OCI-LY7 (cell line): ENCODE measurements at regions not wholly inside any gene's neighbourhood (a gene's known extent, or its start where the extent isn't known, plus 50 kb on each side); places are given as distances from the start of the nearest gene placed in this dataset.
A peak's percentile ranks its signal among the peaks of the same experiment; 100 is the strongest.

Source experiments
- BruUV-seq: library from RNA; stranded (reverse); fragments of 400-500 nt; replicated peaks from 2 replicates; lab custom pipeline; 2021; lab: Mats Ljungman, UMichigan
- CTCF ChIA-PET: fragments of 300-600 bp; sonication (Branson Sonifier 250); formaldehyde crosslinking; loops from one replicate; lab custom pipeline; 2022; ENCODE audit warnings: antibody characterized with exemption; ENCODE audit not compliant: unreplicated experiment; lab: Charles Lee
- POLR2A ChIA-PET: fragments of 300-600 bp; sonication (Branson Sonifier 250); formaldehyde crosslinking; loops from one replicate; lab custom pipeline; 2022; ENCODE audit warnings: antibody characterized with exemption; lab: Charles Lee
- DNase-seq: peaks from one replicate; pipeline ENCODE4 v3.0.0-alpha.2; 2015; ENCODE audit warnings: low spot score
- H2AFZ ChIP-seq: fragments of 200-600 bp; sonication (generic), shearing (Covaris generic); 2 replicates; pipeline ENCODE4 v1.6.1; 2014; ENCODE audit warnings: mild to moderate bottlenecking, antibody characterized with exemption, low read length, moderate library complexity
- H3K27ac ChIP-seq: fragments of 200-600 bp; sonication (generic); 2 replicates; pipeline ENCODE4 v1.5.1; 2014; ENCODE audit warnings: mixed run types, low read depth, mild to moderate bottlenecking, moderate library complexity, low read length, inconsistent platforms; ENCODE audit not compliant: poor library complexity, severe bottlenecking
- H3K36me3 ChIP-seq: fragments of 200-600 bp; sonication (generic); 2 replicates; pipeline ENCODE4 v1.6.1; 2014; ENCODE audit warnings: mild to moderate bottlenecking, antibody characterized with exemption, low read length, moderate library complexity, mixed read lengths; ENCODE audit not compliant: insufficient read depth
- H3K4me1 ChIP-seq: fragments of 200-600 bp; sonication (generic); 2 replicates; pipeline ENCODE4 v1.5.1; 2014; ENCODE audit warnings: mild to moderate bottlenecking, low read length; ENCODE audit not compliant: insufficient read depth, poor library complexity, severe bottlenecking
- H3K4me2 ChIP-seq: fragments of 200-600 bp; sonication (generic); 2 replicates; pipeline ENCODE4 v1.6.1; 2014; ENCODE audit warnings: mild to moderate bottlenecking, low read length
- H3K4me3 ChIP-seq: fragments of 200-600 bp; sonication (generic); 2 replicates; pipeline ENCODE4 v1.5.1; 2014; ENCODE audit warnings: mild to moderate bottlenecking, low read depth, low read length; ENCODE audit not compliant: poor library complexity, severe bottlenecking
- H3K79me2 ChIP-seq: fragments of 200-600 bp; sonication (generic); 2 replicates; pipeline ENCODE4 v1.6.1; 2016; ENCODE audit warnings: low read depth, mild to moderate bottlenecking, low read length, moderate library complexity, mixed read lengths; ENCODE audit not compliant: insufficient read depth
- H3K9me2 ChIP-seq: fragments of 200-600 bp; sonication (generic); 2 replicates; pipeline ENCODE4 v1.6.1; 2016; ENCODE audit warnings: mild to moderate bottlenecking, low read length, mixed read lengths; ENCODE audit not compliant: insufficient read depth
- H3K9me3 ChIP-seq: fragments of 200-600 bp; sonication (generic); 2 replicates; pipeline ENCODE4 v1.6.1; 2014; ENCODE audit warnings: mild to moderate bottlenecking, mixed run types, low read length, mixed read lengths
- H4K20me1 ChIP-seq: fragments of 200-600 bp; sonication (generic); 2 replicates; pipeline ENCODE4 v1.6.1; 2014; ENCODE audit warnings: mild to moderate bottlenecking, antibody characterized with exemption, low read length, moderate library complexity, mixed read lengths; ENCODE audit not compliant: insufficient read depth
- CTCF ChIP-seq: fragments of 200-600 bp; sonication (generic); conservative IDR thresholded peaks from 2 replicates; pipeline ENCODE4 v1.5.1; 2014; ENCODE audit warnings: mild to moderate bottlenecking, antibody characterized with exemption, low read length, moderate library complexity, mixed read lengths
- EZH2phosphoT487 ChIP-seq: fragments of 200-600 bp; sonication (generic); IDR thresholded peaks from 2 replicates; pipeline ENCODE4 v1.6.1; 2018; ENCODE audit warnings: low read depth, borderline replicate concordance, mild to moderate bottlenecking, mixed run types, antibody characterized with exemption, low read length, moderate library complexity, mixed read lengths
- intact Hi-C: fragments of 100-400 bp; cut with micrococcal nuclease; formaldehyde crosslinking; loops from one replicate; pipeline ENCODE4 v1.10.0; 2022; ENCODE audit not compliant: unreplicated experiment

GRCh38 chr7:136198168-136198567 lies 221.0 kb upstream of the MTPN start:
- TF ChIP-seq CTCF (no peak), EZH2phosphoT487 (no peak)
- BruUV-seq = no TSS peak
- H4K20me1 ChIP-seq = no peaks in the 10 kb centered on the region

DNA sequence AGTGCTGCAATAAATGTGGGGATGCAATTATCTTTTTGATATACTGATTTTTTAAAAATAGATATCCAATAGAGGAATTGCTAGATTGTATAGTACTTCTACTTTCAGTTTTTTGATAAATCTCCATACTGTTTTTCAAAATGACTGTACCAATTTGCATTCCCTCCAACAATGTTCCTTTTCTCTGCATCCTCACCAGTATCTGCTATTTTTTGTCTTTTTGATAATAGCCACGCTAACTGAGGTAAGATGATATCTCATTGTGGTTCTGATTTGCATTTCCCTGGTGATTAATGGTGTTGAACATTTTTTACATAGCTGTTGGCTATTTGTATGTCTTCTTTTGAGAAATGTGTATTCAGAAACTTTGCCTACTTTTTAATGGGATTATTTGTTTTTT lies 217.7 kb upstream of the MTPN start:
- TF ChIP-seq CTCF = no peak
- TF ChIP-seq EZH2phosphoT487 = no peak
- no peaks in the 10 kb centered on the region for H4K20me1 ChIP-seq
- peaks cover 5% of the 10 kb centered on the region; the same call in 1 of the 2 replicates for H3K36me3 ChIP-seq
- H3K27ac ChIP-seq = no peak overlapping the region
- no peaks in the 10 kb centered on the region for H3K9me2 ChIP-seq
- H3K79me2 ChIP-seq = no peaks in the 10 kb centered on the region
- no peak for DNase-seq
- POLR2A ChIA-PET = no interaction called here
- H2AFZ ChIP-seq = no peak overlapping the region
- H3K4me3 ChIP-seq = no peak overlapping the region
- CTCF ChIA-PET = no interaction called here
- no peaks in the 10 kb centered on the region for H3K4me1 ChIP-seq
- BruUV-seq = no TSS peak
- H3K4me2 ChIP-seq = no peak overlapping the region
- intact Hi-C loops = no loop called here
- H3K9me3 ChIP-seq = peaks cover 32% of the 10 kb centered on the region

More at GRCh38 chr7:136198168-136198567, 221.0 kb upstream of the MTPN start:
- no peak overlapping the region for H3K4me2 ChIP-seq
- H3K9me3 ChIP-seq = peaks cover 32% of the 10 kb centered on the region
- H2AFZ ChIP-seq = no peak overlapping the region
- ChIA-PET POLR2A (interaction anchor here (0.6 to 1.1 kb wide), 4 partner anchors 19 to 1194 kb away, joined by 3 to 4 read pairs (median 3); no protein-coding TSS in a partner anchor), CTCF (no interaction called here)
- intact Hi-C loops = no loop called here
- no peaks in the 10 kb centered on the region for H3K4me1 ChIP-seq
- H3K79me2 ChIP-seq = no peaks in the 10 kb centered on the region
- DNase-seq = peak; percentile 12
- H3K36me3 ChIP-seq = peaks cover 5% of the 10 kb centered on the region; the same call in 1 of the 2 replicates
- no peak overlapping the region for H3K27ac ChIP-seq
- H3K9me2 ChIP-seq = no peaks in the 10 kb centered on the region
- no peak overlapping the region for H3K4me3 ChIP-seq

GRCh38 chr7:136193940-136194339 lies 216.8 kb upstream of the MTPN start:
- no TSS peak for BruUV-seq
- H3K4me3 ChIP-seq = no peak overlapping the region
- H3K9me2 ChIP-seq = no peaks in the 10 kb centered on the region
- no peak for DNase-seq
- no peaks in the 10 kb centered on the region for H3K4me1 ChIP-seq
- H3K4me2 ChIP-seq = no peak overlapping the region
- ChIA-PET POLR2A (no interaction called here), CTCF (no interaction called here)
- no peak overlapping the region for H2AFZ ChIP-seq
- H3K36me3 ChIP-seq = peaks cover 5% of the 10 kb centered on the region; the same call in 1 of the 2 replicates
- TF ChIP-seq EZH2phosphoT487 (no peak), CTCF (no peak)
- peaks cover 31% of the 10 kb centered on the region for H3K9me3 ChIP-seq
- no peak overlapping the region for H3K27ac ChIP-seq
- no peaks in the 10 kb centered on the region for H4K20me1 ChIP-seq
- intact Hi-C loops = no loop called here
- no peaks in the 10 kb centered on the region for H3K79me2 ChIP-seq
